GM18508 (cell line): ENCODE measurements at regions not wholly inside any gene's neighbourhood (a gene's known extent, or its start where the extent isn't known, plus 50 kb on each side); places are given as distances from the start of the nearest gene placed in this dataset.

Experiments
- ATAC-seq: cut with Tn5 transposase; IDR thresholded peaks from one replicate; pipeline ENCODE4 v1.9.1; 2021; ENCODE audit warnings: moderate number of reproducible peaks; ENCODE audit not compliant: insufficient read depth, unreplicated experiment

- no peak for ATAC-seq
Measured at GRCh38 chr1:59015708-59016107, 231.9 kb upstream of the JUN start.

- ATAC-seq: no peak
Measured at GRCh38 chr1:59016390-59016789, 232.5 kb upstream of the JUN start.

GRCh38 chr1:59017501-59018231 is 233.8 kb upstream of the JUN start:
- ATAC-seq: no peak

GRCh38 chr1:59018446-59018845 is 234.6 kb upstream of the JUN start:
- no peak for ATAC-seq

GRCh38 chr1:59018860-59019259 is 235.0 kb upstream of the JUN start:
- no peak for ATAC-seq

- ATAC-seq: peak; percentile 88
Measured at GRCh38 chr1:59020151-59020997, 236.5 kb upstream of the JUN start.

- ATAC-seq: no peak
Measured at GRCh38 chr1:59022199-59022598, 238.4 kb upstream of the JUN start.

GRCh38 chr1:59022799-59023198 is 239.0 kb upstream of the JUN start:
- no peak for ATAC-seq

GRCh38 chr1:59025201-59025600 is 241.4 kb upstream of the JUN start:
- ATAC-seq: no peak

GRCh38 chr1:59025898-59026426 is 242.1 kb upstream of the JUN start:
- ATAC-seq: peak; percentile 44

GRCh38 chr1:59026472-59026948 is 242.7 kb upstream of the JUN start:
- ATAC-seq: no peak

GRCh38 chr1:59027177-59027576 is 243.3 kb upstream of the JUN start:
- ATAC-seq: no peak

- no peak for ATAC-seq
Measured at GRCh38 chr1:59028048-59028447, 244.2 kb upstream of the JUN start.

- ATAC-seq: no peak
Measured at GRCh38 chr1:59029411-59030167, 245.7 kb upstream of the JUN start.

GRCh38 chr1:59032228-59032627 is 248.4 kb upstream of the JUN start:
- ATAC-seq: no peak

GRCh38 chr1:59033761-59034160 is 249.9 kb upstream of the JUN start:
- ATAC-seq: no peak

- ATAC-seq: no peak
Measured at GRCh38 chr1:59034925-59035324, 251.1 kb upstream of the JUN start.

GRCh38 chr1:59039551-59039950 is 255.7 kb upstream of the JUN start:
- ATAC-seq: no peak

- no peak for ATAC-seq
Measured at GRCh38 chr1:59040486-59040885, 256.4 kb upstream of the FGGY start.

- ATAC-seq: no peak
Measured at GRCh38 chr1:59041646-59042277, 255.1 kb upstream of the FGGY start.
